ENCODE measurements at regions not wholly inside any gene's neighbourhood (a gene's known extent, or its start where the extent isn't known, plus 50 kb on each side); places are given as distances from the start of the nearest gene placed in this dataset.

DNA sequence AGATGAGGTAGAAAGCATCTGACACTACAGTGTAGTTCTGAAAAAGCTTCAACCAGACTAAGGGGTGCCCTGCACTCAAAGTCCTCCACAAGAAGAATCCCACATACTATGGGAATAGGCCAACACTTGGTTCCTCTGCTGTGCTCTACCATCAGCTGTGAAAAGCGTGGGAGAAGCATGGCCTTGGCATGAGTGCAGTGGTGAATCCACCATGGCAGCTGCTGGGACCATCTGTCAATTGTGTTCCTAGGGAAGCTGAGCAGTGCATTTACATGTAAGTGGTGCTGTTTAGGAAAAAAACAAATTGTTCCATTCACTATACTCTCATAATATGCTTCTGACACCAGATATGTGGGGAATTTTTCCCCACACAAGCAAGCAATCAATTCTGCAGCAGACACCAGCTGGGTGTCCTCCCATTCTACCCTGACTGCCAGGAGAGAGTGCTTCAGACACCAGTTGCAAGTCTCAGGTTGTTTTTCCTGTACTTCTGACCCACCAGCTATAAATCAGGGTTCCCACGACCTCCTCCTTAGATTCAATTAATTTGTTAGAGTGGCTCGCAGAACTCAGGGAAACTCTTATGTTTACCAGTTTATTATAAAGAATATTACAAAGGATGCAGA is 230.8 kb upstream of the CHRM3 start:
- Histone ChIP-seq H3K9me3 (ENCODE audit: insufficient read depth, low read depth, low read length) (no peaks in the 10 kb centered on the region), H3K4me3 (ENCODE audit: insufficient read depth, low read depth, low read length) (no peak overlapping the region), H3K9ac (ENCODE audit: low read length) (no peak overlapping the region), H3K4me1 (ENCODE audit: insufficient read depth, low read length) (no peaks in the 10 kb centered on the region), H4K20me1 (ENCODE audit: insufficient read depth, low read length) (no peaks in the 10 kb centered on the region), H3K79me2 (ENCODE audit: insufficient read depth, low read length) (no peaks in the 10 kb centered on the region), H3K36me3 (ENCODE audit: insufficient read depth, low read length) (no peaks in the 10 kb centered on the region), H3K27ac (ENCODE audit: low read depth, low read length) (no peak overlapping the region), H2AFZ (ENCODE audit: low read depth, low read length) (no peak overlapping the region), H3K27me3 (ENCODE audit: insufficient read depth, low read length) (no peaks in the 10 kb centered on the region), H3K4me2 (ENCODE audit: low read length) (no peak overlapping the region)
- no peak for DNase-seq (ENCODE audit: low read depth)
- no peak for FAIRE-seq
- no peak for TF ChIP-seq EZH2 (IDR thresholded peaks at IDR 0.05; ENCODE audit: insufficient read depth, low read length)
- TF ChIP-seq, protein P1, sequence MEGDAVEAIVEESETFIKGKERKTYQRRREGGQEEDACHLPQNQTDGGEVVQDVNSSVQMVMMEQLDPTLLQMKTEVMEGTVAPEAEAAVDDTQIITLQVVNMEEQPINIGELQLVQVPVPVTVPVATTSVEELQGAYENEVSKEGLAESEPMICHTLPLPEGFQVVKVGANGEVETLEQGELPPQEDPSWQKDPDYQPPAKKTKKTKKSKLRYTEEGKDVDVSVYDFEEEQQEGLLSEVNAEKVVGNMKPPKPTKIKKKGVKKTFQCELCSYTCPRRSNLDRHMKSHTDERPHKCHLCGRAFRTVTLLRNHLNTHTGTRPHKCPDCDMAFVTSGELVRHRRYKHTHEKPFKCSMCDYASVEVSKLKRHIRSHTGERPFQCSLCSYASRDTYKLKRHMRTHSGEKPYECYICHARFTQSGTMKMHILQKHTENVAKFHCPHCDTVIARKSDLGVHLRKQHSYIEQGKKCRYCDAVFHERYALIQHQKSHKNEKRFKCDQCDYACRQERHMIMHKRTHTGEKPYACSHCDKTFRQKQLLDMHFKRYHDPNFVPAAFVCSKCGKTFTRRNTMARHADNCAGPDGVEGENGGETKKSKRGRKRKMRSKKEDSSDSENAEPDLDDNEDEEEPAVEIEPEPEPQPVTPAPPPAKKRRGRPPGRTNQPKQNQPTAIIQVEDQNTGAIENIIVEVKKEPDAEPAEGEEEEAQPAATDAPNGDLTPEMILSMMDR (IDR thresholded peaks at IDR 0.05; ENCODE audit: insufficient read depth, low read depth, low read length) = no peak
- Mint-ChIP-seq H3K36me3 (ENCODE audit: low read depth, unreplicated experiment) (no peaks in the 10 kb centered on the region), H3K9me3 (ENCODE audit: unreplicated experiment) (no peaks in the 10 kb centered on the region), H3K27me3 (ENCODE audit: low read depth, unreplicated experiment) (no peaks in the 10 kb centered on the region), H3K4me3 (ENCODE audit: unreplicated experiment) (no peak overlapping the region), H3K4me1 (ENCODE audit: low read depth, unreplicated experiment) (no peaks in the 10 kb centered on the region), H3K27ac (ENCODE audit: unreplicated experiment) (no peak overlapping the region)

DNA sequence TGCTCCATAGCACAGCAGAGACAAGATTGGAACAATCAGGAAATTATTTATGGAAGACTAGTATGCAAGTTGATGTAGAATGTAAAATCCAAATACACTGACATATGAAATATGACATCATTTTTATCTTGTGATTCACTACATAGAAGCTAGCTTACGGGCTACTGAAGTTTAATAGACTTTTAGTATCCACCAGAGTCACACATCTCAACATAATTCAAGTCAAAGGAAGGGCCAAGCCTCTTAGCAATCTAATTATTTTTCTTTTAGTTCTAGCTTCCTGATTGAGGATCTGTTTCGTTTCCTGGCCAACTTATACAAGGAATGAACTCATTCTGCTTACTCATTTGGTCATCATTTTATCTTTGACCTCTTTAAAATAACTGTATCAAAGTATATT is 234.4 kb upstream of the CHRM3 start:
- no peaks in the 10 kb centered on the region for H3K9me3 ChIP-seq (ENCODE audit: insufficient read depth, low read depth, low read length)
- no peak overlapping the region for H2AFZ ChIP-seq (ENCODE audit: low read depth, low read length)
- H3K36me3 Mint-ChIP-seq (ENCODE audit: low read depth, unreplicated experiment) = no peaks in the 10 kb centered on the region
- H3K9me3 Mint-ChIP-seq (ENCODE audit: unreplicated experiment) = no peaks in the 10 kb centered on the region
- no peak overlapping the region for H3K4me3 ChIP-seq (ENCODE audit: insufficient read depth, low read depth, low read length)
- H4K20me1 ChIP-seq (ENCODE audit: insufficient read depth, low read length) = no peaks in the 10 kb centered on the region
- H3K79me2 ChIP-seq (ENCODE audit: insufficient read depth, low read length) = no peaks in the 10 kb centered on the region
- H3K27me3 Mint-ChIP-seq (ENCODE audit: low read depth, unreplicated experiment) = no peaks in the 10 kb centered on the region
- H3K36me3 ChIP-seq (ENCODE audit: insufficient read depth, low read length) = no peaks in the 10 kb centered on the region
- no peak for TF ChIP-seq EZH2 (IDR thresholded peaks at IDR 0.05; ENCODE audit: insufficient read depth, low read length)
- TF ChIP-seq, protein P1 (IDR thresholded peaks at IDR 0.05; ENCODE audit: insufficient read depth, low read depth, low read length) = no peak
- FAIRE-seq (no peak), DNase-seq (ENCODE audit: low read depth) (no peak)
- no peak overlapping the region for H3K27ac Mint-ChIP-seq (ENCODE audit: unreplicated experiment)
- no peak overlapping the region for H3K4me3 Mint-ChIP-seq (ENCODE audit: unreplicated experiment)
- H3K27me3 ChIP-seq (ENCODE audit: insufficient read depth, low read length) = no peaks in the 10 kb centered on the region
- H3K4me1 ChIP-seq (ENCODE audit: insufficient read depth, low read length) = no peaks in the 10 kb centered on the region
- H3K27ac ChIP-seq (ENCODE audit: low read depth, low read length) = no peak overlapping the region
- no peak overlapping the region for H3K9ac ChIP-seq (ENCODE audit: low read length)
- H3K4me2 ChIP-seq (ENCODE audit: low read length) = no peak overlapping the region
- H3K4me1 Mint-ChIP-seq (ENCODE audit: low read depth, unreplicated experiment) = no peaks in the 10 kb centered on the region

DNA sequence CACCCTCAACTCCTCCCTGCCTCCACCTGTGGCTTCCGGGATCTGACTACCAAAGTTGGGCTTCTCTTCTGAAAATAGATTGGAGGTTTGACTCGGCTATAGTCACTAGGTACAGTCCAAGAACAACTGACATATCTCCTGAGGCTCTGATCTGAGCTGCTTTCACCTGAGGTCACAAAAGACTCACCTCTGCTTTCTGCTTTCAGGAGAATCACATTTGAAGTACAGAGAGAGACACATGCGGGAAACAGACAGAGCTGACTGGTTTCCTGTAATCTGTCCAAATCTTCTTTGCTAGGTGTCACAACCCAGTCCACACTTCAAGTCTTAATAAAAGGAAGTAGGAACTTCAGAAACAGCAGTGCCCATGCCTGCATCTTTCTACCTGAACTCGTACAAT is 245.4 kb upstream of the CHRM3 start:
- no peak overlapping the region for H3K9ac ChIP-seq (ENCODE audit: low read length)
- no peak for FAIRE-seq
- Mint-ChIP-seq H3K27me3 (ENCODE audit: low read depth, unreplicated experiment) (no peaks in the 10 kb centered on the region), H3K4me1 (ENCODE audit: low read depth, unreplicated experiment) (no peaks in the 10 kb centered on the region), H3K4me3 (ENCODE audit: unreplicated experiment) (no peak overlapping the region), H3K27ac (ENCODE audit: unreplicated experiment) (no peak overlapping the region), H3K36me3 (ENCODE audit: low read depth, unreplicated experiment) (no peaks in the 10 kb centered on the region), H3K9me3 (ENCODE audit: unreplicated experiment) (no peaks in the 10 kb centered on the region)
- H4K20me1 ChIP-seq (ENCODE audit: insufficient read depth, low read length) = no peaks in the 10 kb centered on the region
- no peaks in the 10 kb centered on the region for H3K9me3 ChIP-seq (ENCODE audit: insufficient read depth, low read depth, low read length)
- no peak for TF ChIP-seq EZH2 (IDR thresholded peaks at IDR 0.05; ENCODE audit: insufficient read depth, low read length)
- TF ChIP-seq, protein P1 (IDR thresholded peaks at IDR 0.05; ENCODE audit: insufficient read depth, low read depth, low read length) = no peak
- H3K79me2 ChIP-seq (ENCODE audit: insufficient read depth, low read length) = no peaks in the 10 kb centered on the region
- no peak overlapping the region for H3K27ac ChIP-seq (ENCODE audit: low read depth, low read length)
- H3K4me3 ChIP-seq (ENCODE audit: insufficient read depth, low read depth, low read length) = no peak overlapping the region
- H3K36me3 ChIP-seq (ENCODE audit: insufficient read depth, low read length) = no peaks in the 10 kb centered on the region
- no peaks in the 10 kb centered on the region for H3K4me1 ChIP-seq (ENCODE audit: insufficient read depth, low read length)
- H3K4me2 ChIP-seq (ENCODE audit: low read length) = no peak overlapping the region
- no peak for DNase-seq (ENCODE audit: low read depth)
- no peaks in the 10 kb centered on the region for H3K27me3 ChIP-seq (ENCODE audit: insufficient read depth, low read length)
- no peak overlapping the region for H2AFZ ChIP-seq (ENCODE audit: low read depth, low read length)

All from astrocyte (in vitro differentiated cells and primary cell).